Activated CD4-positive, alpha-beta T cell treated with anti-CD3 and anti-CD28 coated beads, Interleukin-2, amount 50 U/mL, for 4 hours (primary cell): ENCODE measurements at regions not wholly inside any gene's neighbourhood (a gene's known extent, or its start where the extent isn't known, plus 50 kb on each side); places are given as distances from the start of the nearest gene placed in this dataset.
"Not testable (repeated sequence)": the region's sequence is repeated elsewhere in the genome, so short reads cannot be mapped to it uniquely, and the experiment has no call there.

Experiments used
- DNase-seq, 2 experiments: peaks; one replicate each; pipeline ENCODE4 v3.0.0-alpha.2; 2020

GRCh38 chr7:106713452-106713851 is 52.5 kb upstream of the CCDC71L start:
- DNase-seq, result not testable (repeated sequence)

GRCh38 chr7:106714590-106715442 is 53.9 kb upstream of the CCDC71L start:
- not testable (repeated sequence) for DNase-seq

- no peak for DNase-seq
These were observed 54.8 kb upstream of the CCDC71L start for GRCh38 chr7:106715730-106716129.

GRCh38 chr7:106717254-106717954 is 56.4 kb upstream of the CCDC71L start:
- no peak for DNase-seq

GRCh38 chr7:106717955-106718871 is 57.3 kb upstream of the CCDC71L start:
- peak; percentile 70 to 75 for DNase-seq

- no peak for DNase-seq
These were observed 59.7 kb upstream of the CCDC71L start for GRCh38 chr7:106720641-106721040.

- DNase-seq, result no peak
These were observed 61.1 kb upstream of the CCDC71L start for GRCh38 chr7:106721816-106722785.

- no peak for DNase-seq
These were observed 62.4 kb upstream of the CCDC71L start for GRCh38 chr7:106723398-106723797.

GRCh38 chr7:106729720-106730385 is 68.9 kb upstream of the CCDC71L start:
- DNase-seq, result peak in 1 of 2 experiments; percentile 12

GRCh38 chr7:106731187-106731586 is 70.2 kb upstream of the CCDC71L start:
- no peak for DNase-seq

- DNase-seq, result no peak
These were observed 70.9 kb upstream of the CCDC71L start for GRCh38 chr7:106731646-106732444.

GRCh38 chr7:106735637-106736036 is 74.7 kb upstream of the CCDC71L start:
- DNase-seq, result no peak

- DNase-seq, result no peak
These were observed 75.2 kb upstream of the CCDC71L start for GRCh38 chr7:106736123-106736507.

GRCh38 chr7:106736508-106737201 is 75.7 kb upstream of the CCDC71L start:
- DNase-seq, result peak; percentile 9 to 22

- no peak for DNase-seq
These were observed 76.2 kb upstream of the CCDC71L start for GRCh38 chr7:106737202-106737562.

GRCh38 chr7:106740806-106741205 is 79.8 kb upstream of the CCDC71L start:
- no peak for DNase-seq

GRCh38 chr7:106744563-106745091 is 83.7 kb upstream of the CCDC71L start:
- DNase-seq, result no peak

- DNase-seq, result not testable (repeated sequence)
These were observed 86.3 kb upstream of the CCDC71L start for GRCh38 chr7:106747301-106747700.

GRCh38 chr7:106747804-106748203 is 86.8 kb upstream of the CCDC71L start:
- no peak for DNase-seq

- DNase-seq, result no peak
These were observed 88.2 kb upstream of the CCDC71L start for GRCh38 chr7:106749165-106749564.
